ENCODE measurements at regions not wholly inside any gene's neighbourhood (a gene's known extent, or its start where the extent isn't known, plus 50 kb on each side); places are given as distances from the start of the nearest gene placed in this dataset.

GRCh38 chr10:58968389-58968755 lies 208.1 kb upstream of the PHYHIPL start:
- no peak for TF ChIP-seq CTCF (IDR thresholded peaks at IDR 0.05; ENCODE audit: low read depth, low read length)
- no peak overlapping the region for H3K4me3 ChIP-seq (ENCODE audit: low read depth, low read length)

- H3K4me3 ChIP-seq (ENCODE audit: low read depth, low read length) = no peak overlapping the region
- no peak for TF ChIP-seq CTCF (IDR thresholded peaks at IDR 0.05; ENCODE audit: low read depth, low read length)
These were observed 206.9 kb upstream of the PHYHIPL start for GRCh38 chr10:58969576-58969975.

- H3K4me3 ChIP-seq (ENCODE audit: low read depth, low read length) = no peak overlapping the region
- no peak for TF ChIP-seq CTCF (IDR thresholded peaks at IDR 0.05; ENCODE audit: low read depth, low read length)
These were observed 206.1 kb upstream of the PHYHIPL start for GRCh38 chr10:58970160-58970915.

- no peak overlapping the region for H3K4me3 ChIP-seq (ENCODE audit: low read depth, low read length)
These were observed 205.2 kb upstream of the PHYHIPL start for GRCh38 chr10:58971211-58971610.

GRCh38 chr10:58971796-58972491 lies 204.5 kb upstream of the PHYHIPL start:
- H3K4me3 ChIP-seq (ENCODE audit: low read depth, low read length) = no peak overlapping the region
- no peak for TF ChIP-seq CTCF (IDR thresholded peaks at IDR 0.05; ENCODE audit: low read depth, low read length)

More at GRCh38 chr10:58971211-58971610, 205.2 kb upstream of the PHYHIPL start:
- TF ChIP-seq CTCF (IDR thresholded peaks at IDR 0.05; ENCODE audit: low read depth, low read length) = no peak

GRCh38 chr10:58972576-58973234 lies 203.7 kb upstream of the PHYHIPL start:
- H3K4me3 ChIP-seq (ENCODE audit: low read depth, low read length) = no peak overlapping the region
- no peak for TF ChIP-seq CTCF (IDR thresholded peaks at IDR 0.05; ENCODE audit: low read depth, low read length)

- H3K4me3 ChIP-seq (ENCODE audit: low read depth, low read length) = no peak overlapping the region
- no peak for TF ChIP-seq CTCF (IDR thresholded peaks at IDR 0.05; ENCODE audit: low read depth, low read length)
These were observed 203.2 kb upstream of the PHYHIPL start for GRCh38 chr10:58973235-58973595.

Measured in WI38 (cell line).